GM12878 (cell line): ENCODE measurements at regions not wholly inside any gene's neighbourhood (a gene's known extent, or its start where the extent isn't known, plus 50 kb on each side); places are given as distances from the start of the nearest gene placed in this dataset.

Source experiments
- ATAC-seq: fragments of 200-7000 bp; cut with Tn5 transposase; 3 replicates; pipeline ENCODE4 v1.9.1; 2020; ENCODE audit warnings: mild to moderate bottlenecking, moderate library complexity
- BruUV-seq: library from RNA; stranded (reverse); fragments of 400-500 nt; replicated peaks from 2 replicates; lab custom pipeline; 2021; lab: Mats Ljungman, UMichigan
- CTCF ChIA-PET: fragments of 300-600 bp; sonication (Branson Sonifier 250); formaldehyde crosslinking; extraction: SDS; loops from one replicate; lab custom pipeline; 2021; ENCODE audit warnings: inconsistent platforms; lab: Yijun Ruan, JAX
- POLR2A ChIA-PET: fragments of 350-600 bp; formaldehyde crosslinking; extraction: SDS; loops from one replicate; lab custom pipeline; 2021; ENCODE audit warnings: inconsistent platforms; lab: Charles Lee
- RAD21 ChIA-PET: fragments of 300-600 bp; sonication (Branson Sonifier 250); formaldehyde crosslinking; loops from one replicate; lab custom pipeline; 2023; ENCODE audit warnings: antibody characterized with exemption; ENCODE audit not compliant: unreplicated experiment; lab: Charles Lee
- SMC1A ChIA-PET: fragments of 300-600 bp; sonication (Branson Sonifier 250); formaldehyde crosslinking; loops from one replicate; lab custom pipeline; 2023; ENCODE audit not compliant: unreplicated experiment, uncharacterized antibody; lab: Charles Lee
- DNase-seq: peaks from one replicate; pipeline ENCODE4 v3.0.0-alpha.2; 2011; ENCODE audit warnings: low read depth, low spot score
- FAIRE-seq: peaks from 3 replicates; lab custom pipeline; 2011; peaks lifted over from hg19 to GRCh38; lab: Jason Lieb, UNC
- H2AFZ ChIP-seq: 2 replicates; pipeline ENCODE4 v1.6.0; 2011; ENCODE audit warnings: low read depth, low read length, control low read depth; ENCODE audit not compliant: control insufficient read depth
- H3K27ac ChIP-seq: 2 replicates; pipeline ENCODE4 v1.5.1; 2011; ENCODE audit warnings: control low read depth; ENCODE audit not compliant: control insufficient read depth, insufficient read depth
- H3K27me3 ChIP-seq, 2 experiments: replicated peaks in 1 of 2; 2 replicates each; pipeline versions ENCODE4 v1.6.0 to v1.6.1; 2011; ENCODE audit warnings: low read length in 1 of 2; ENCODE audit not compliant: control insufficient read depth in 2 of 2, insufficient read depth in 2 of 2
- H3K36me3 ChIP-seq, 2 experiments: 2 replicates each; pipeline ENCODE4 v1.5.1; 2011; ENCODE audit warnings: low read length in 1 of 2; ENCODE audit not compliant: control insufficient read depth in 2 of 2, insufficient read depth in 2 of 2
- H3K4me1 ChIP-seq: 2 replicates; pipeline ENCODE4 v1.6.1; 2011; ENCODE audit warnings: mild to moderate bottlenecking, low read length, moderate library complexity, mixed read lengths; ENCODE audit not compliant: control insufficient read depth, insufficient read depth
- H3K4me2 ChIP-seq: 2 replicates; pipeline ENCODE4 v1.6.0; 2011; ENCODE audit warnings: control low read depth; ENCODE audit not compliant: control insufficient read depth, insufficient read depth
- H3K4me3 ChIP-seq: fragments of 200-600 bp; sonication (generic); 2 replicates; pipeline ENCODE4 v1.5.1; 2016
- H3K79me2 ChIP-seq: 2 replicates; pipeline ENCODE4 v1.6.0; 2011; ENCODE audit warnings: low read length; ENCODE audit not compliant: control insufficient read depth, insufficient read depth
- H3K9ac ChIP-seq: 2 replicates; pipeline ENCODE4 v1.8.0; 2011; ENCODE audit warnings: low read length, control low read depth, mixed read lengths; ENCODE audit not compliant: control insufficient read depth, insufficient read depth
- H3K9me3 ChIP-seq: replicated peaks from 3 replicates; pipeline ENCODE4 v1.5.1; 2011; ENCODE audit warnings: mild to moderate bottlenecking, low read length; ENCODE audit not compliant: control insufficient read depth, insufficient read depth
- H4K20me1 ChIP-seq: 2 replicates; pipeline ENCODE4 v1.6.0; 2011; ENCODE audit not compliant: control insufficient read depth, insufficient read depth
- ATF7 ChIP-seq: fragments of 450-650 bp; IDR thresholded peaks from 2 replicates; pipeline ENCODE4 v1.6.1; 2016; ENCODE audit warnings: low read depth, mild to moderate bottlenecking
- CBX5 ChIP-seq: sonication (generic); IDR thresholded peaks from 2 replicates; pipeline ENCODE4 v1.6.1; 2016; ENCODE audit warnings: low read depth, moderate library complexity, mild to moderate bottlenecking, inconsistent platforms
- CEBPB ChIP-seq, 2 experiments: fragments of 150-350 bp in 1 of 2; IDR thresholded peaks; 2 replicates each; pipeline ENCODE4 v1.6.1; 2012 to 2014; ENCODE audit warnings: low read depth in 2 of 2, low read length in 2 of 2, borderline replicate concordance in 1 of 2, inconsistent platforms in 1 of 2
- CHD1 ChIP-seq: IDR thresholded peaks from 2 replicates; pipeline ENCODE4 v1.6.1; 2012; ENCODE audit warnings: low read depth, low read length, improper control_type of control experiment
- E2F8 ChIP-seq: fragments of 450-650 bp; IDR thresholded peaks from 2 replicates; pipeline ENCODE4 v1.6.1; 2018; ENCODE audit warnings: mild to moderate bottlenecking, low read depth, moderate library complexity; ENCODE audit not compliant: partially characterized antibody
- MAX ChIP-seq: IDR thresholded peaks from 2 replicates; pipeline ENCODE4 v1.6.1; 2012; ENCODE audit warnings: low read depth, low read length, improper control_type of control experiment
- MLLT1 ChIP-seq: fragments of 450-650 bp; IDR thresholded peaks from 2 replicates; pipeline ENCODE4 v1.6.1; 2016; ENCODE audit warnings: mild to moderate bottlenecking
- MXI1 ChIP-seq: fragments of 150-350 bp; IDR thresholded peaks from 2 replicates; pipeline ENCODE4 v1.6.1; 2011; ENCODE audit warnings: low read depth, mild to moderate bottlenecking, inconsistent platforms, low read length, improper control_type of control experiment
- ZBTB33 ChIP-seq: fragments of 450-650 bp; IDR thresholded peaks from 2 replicates; pipeline ENCODE4 v1.6.1; 2017; ENCODE audit warnings: mild to moderate bottlenecking
- whole genome bisulfite sequencing: methylation state at CpG from one replicate; pipeline ENCODE4 v1.1.6; 2016; ENCODE audit warnings: low lambda C conversion rate; ENCODE audit not compliant: insufficient replicate concordance, insufficient coverage; ENCODE audit errors: missing lambda C conversion rate; 5-methylcytosine and 5-hydroxymethylcytosine counted together
- in situ Hi-C: fragments of 300-500 bp; cut with MboI; formaldehyde crosslinking; loops from 9 replicates; pipeline ENCODE4 v1.14.3; 2018; ENCODE audit warnings: mixed read lengths
- intact Hi-C: fragments of 100-400 bp; cut with micrococcal nuclease; formaldehyde crosslinking; loops from one replicate; pipeline ENCODE4 v1.14.2; 2022; ENCODE audit not compliant: unreplicated experiment

GRCh38 chr6:169026175-169026574 lies 227.5 kb downstream of the THBS2 start (continued):
- no peak for TF ChIP-seq MLLT1
- TF ChIP-seq, all 136 proteins: peak for 0

GRCh38 chr6:169024047-169024660 lies 229.5 kb downstream of the THBS2 start:
- Histone ChIP-seq H3K27ac (no peak overlapping the region), H3K36me3 (no peaks in the 10 kb centered on the region), H3K79me2 (no peaks in the 10 kb centered on the region), H2AFZ (no peak overlapping the region), H3K4me3 (no peak overlapping the region), H3K9ac (no peak overlapping the region), H4K20me1 (no peaks in the 10 kb centered on the region), H3K4me2 (no peak overlapping the region), H3K9me3 (no peaks in the 10 kb centered on the region; the same call in 2 of the 3 replicates), H3K27me3 (no peaks in the 10 kb centered on the region), H3K4me1 (no peaks in the 10 kb centered on the region)
- in situ Hi-C loops (no loop called here), intact Hi-C loops (no loop called here)
- FAIRE-seq: no peak
- 89% methylated on average over 32 of the region's 54 CpGs for WGBS
- ChIA-PET SMC1A (no interaction called here), CTCF (no interaction called here), POLR2A (no interaction called here), RAD21 (no interaction called here)
- ATAC-seq: no peak
- BruUV-seq: no TSS peak
- DNase-seq: no peak
- TF ChIP-seq ZBTB33: no peak
- TF ChIP-seq CEBPB (IDR thresholded peaks at IDR 0.05; ENCODE audit: borderline replicate concordance in 1 of 2, low read depth in 2 of 2, low read length in 2 of 2): no peak
- no peak for TF ChIP-seq E2F8
- no peak for TF ChIP-seq MXI1
- TF ChIP-seq CBX5: no peak
- no peak for TF ChIP-seq MAX
- no peak for TF ChIP-seq CHD1
- TF ChIP-seq ATF7: no peak
